GM23338 (cell line): ENCODE measurements at regions not wholly inside any gene's neighbourhood (a gene's known extent, or its start where the extent isn't known, plus 50 kb on each side); places are given as distances from the start of the nearest gene placed in this dataset.

Experiments used
- ATAC-seq: fragments of 200-7000 bp; cut with Tn5 transposase; 3 replicates; pipeline ENCODE4 v1.9.1; 2020
- DNase-seq: peaks from one replicate; pipeline ENCODE4 v3.0.0-alpha.2; 2015; ENCODE audit warnings: low spot score
- H2AFZ ChIP-seq: fragments of 200-600 bp; sonication (generic); 2 replicates; pipeline ENCODE4 v1.8.0; 2016; ENCODE audit warnings: antibody characterized with exemption, mild to moderate bottlenecking, moderate library complexity
- H3F3A ChIP-seq: fragments of 200-600 bp; sonication (generic); replicated peaks from 2 replicates; pipeline ENCODE4 v1.8.0; 2017; ENCODE audit warnings: antibody characterized with exemption, mixed run types, low read depth
- H3K27ac ChIP-seq: fragments of 200-600 bp; sonication (generic); 2 replicates; pipeline ENCODE4 v1.6.1; 2016; ENCODE audit warnings: low read depth
- H3K27me3 ChIP-seq: fragments of 200-600 bp; sonication (generic); 2 replicates; pipeline ENCODE4 v1.8.0; 2016; ENCODE audit warnings: mild to moderate bottlenecking, mixed run types, moderate library complexity; ENCODE audit not compliant: insufficient read depth
- H3K36me3 ChIP-seq: fragments of 200-600 bp; sonication (generic); 2 replicates; pipeline ENCODE4 v1.8.0; 2016; ENCODE audit warnings: mild to moderate bottlenecking; ENCODE audit not compliant: insufficient read depth
- H3K4me1 ChIP-seq: fragments of 200-600 bp; sonication (generic); 2 replicates; pipeline ENCODE4 v1.8.0; 2016; ENCODE audit warnings: mild to moderate bottlenecking, moderate library complexity; ENCODE audit not compliant: insufficient read depth
- H3K4me2 ChIP-seq: fragments of 200-600 bp; sonication (generic); 2 replicates; pipeline ENCODE4 v1.7.1; 2017; ENCODE audit warnings: mixed run types
- H3K4me3 ChIP-seq: fragments of 200-600 bp; sonication (generic); 2 replicates; pipeline ENCODE4 v1.6.1; 2016; ENCODE audit warnings: mixed run types
- H3K79me2 ChIP-seq: fragments of 200-600 bp; sonication (generic); replicated peaks from 2 replicates; pipeline ENCODE4 v1.8.0; 2017; ENCODE audit warnings: mild to moderate bottlenecking; ENCODE audit not compliant: insufficient read depth
- H3K9me2 ChIP-seq: fragments of 200-600 bp; sonication (generic); 2 replicates; pipeline ENCODE4 v1.8.0; 2017; ENCODE audit not compliant: insufficient read depth
- H4K20me1 ChIP-seq: fragments of 200-600 bp; sonication (generic); replicated peaks from 2 replicates; pipeline ENCODE4 v1.8.0; 2017; ENCODE audit warnings: mild to moderate bottlenecking; ENCODE audit not compliant: insufficient read depth
- H3K27ac Mint-ChIP-seq: 2 replicates; pipeline ENCODE4 v1.8.0; 2020; ENCODE audit warnings: inconsistent platforms, mild to moderate bottlenecking, moderate library complexity, mixed read lengths
- H3K27me3 Mint-ChIP-seq: 3 replicates; pipeline ENCODE4 v1.8.0; 2022; ENCODE audit warnings: low read depth, mild to moderate bottlenecking, moderate library complexity, mixed read lengths, inconsistent platforms; ENCODE audit not compliant: insufficient read depth, poor library complexity
- H3K36me3 Mint-ChIP-seq: 3 replicates; pipeline ENCODE4 v1.8.0; 2021; ENCODE audit warnings: low read depth, mild to moderate bottlenecking, inconsistent platforms, moderate library complexity, mixed read lengths
- H3K4me1 Mint-ChIP-seq: 3 replicates; pipeline ENCODE4 v1.8.0; 2020; ENCODE audit warnings: mild to moderate bottlenecking, inconsistent platforms, mixed read lengths
- H3K4me3 Mint-ChIP-seq: 3 replicates; pipeline ENCODE4 v1.8.0; 2021; ENCODE audit warnings: moderate library complexity, mild to moderate bottlenecking, inconsistent platforms, mixed read lengths
- H3K9me3 Mint-ChIP-seq: 3 replicates; pipeline ENCODE4 v1.8.0; 2020; ENCODE audit warnings: moderate library complexity, mild to moderate bottlenecking, inconsistent platforms, mixed read lengths
- CREB1 ChIP-seq: fragments of 250-450 bp; sonication (Bioruptor Pico); IDR thresholded peaks from 2 replicates; pipeline ENCODE4 v1.5.0; 2020; ENCODE audit warnings: low read depth, mild to moderate bottlenecking, moderate library complexity
- EZH2phosphoT487 ChIP-seq: fragments of 200-600 bp; sonication (generic); IDR thresholded peaks from one replicate; pipeline ENCODE4 v1.8.1; 2018; ENCODE audit warnings: antibody characterized with exemption; ENCODE audit not compliant: unreplicated experiment
- JUNB ChIP-seq: IDR thresholded peaks from one replicate; pipeline ENCODE4 v1.6.1; 2016; ENCODE audit warnings: antibody characterized with exemption; ENCODE audit not compliant: unreplicated experiment
- POLR2AphosphoS5 ChIP-seq: IDR thresholded peaks from 2 replicates; pipeline ENCODE4 v1.6.1; 2016; ENCODE audit warnings: antibody characterized with exemption, low read depth
- STAT1 ChIP-seq: IDR thresholded peaks from one replicate; pipeline ENCODE4 v1.6.1; 2016; ENCODE audit warnings: antibody characterized with exemption; ENCODE audit not compliant: unreplicated experiment
- ZNF114 ChIP-seq: fragments of 250-450 bp; sonication (Bioruptor Pico); IDR thresholded peaks from 2 replicates; pipeline ENCODE4 v1.5.0; 2020; ENCODE audit warnings: mild to moderate bottlenecking, moderate library complexity
- ZNF462 ChIP-seq: fragments of 250-450 bp; sonication (Bioruptor Pico); IDR thresholded peaks from 2 replicates; pipeline ENCODE4 v1.5.0; 2020; ENCODE audit warnings: mild to moderate bottlenecking, moderate library complexity
- TF ChIP-seq, protein P1 (sequence below), 2 experiments: fragments of 200-600 bp in 1 of 2; sonication (generic) in 1 of 2; conservative IDR thresholded peaks; 2 replicates each; pipeline versions ENCODE4 v1.5.1 to v1.6.1; 2016 to 2017; ENCODE audit warnings: antibody characterized with exemption in 2 of 2, low read depth in 2 of 2, mild to moderate bottlenecking in 2 of 2, moderate library complexity in 1 of 2

GRCh38 chr14:96944297-96944696, 147.1 kb downstream of the VRK1 start (continued):
- TF ChIP-seq ZNF462 (CRISPR knock-in tag) (no peak), EZH2phosphoT487 (no peak), CREB1 (CRISPR knock-in tag) (no peak), POLR2AphosphoS5 (no peak)
- TF ChIP-seq, protein P1, sequence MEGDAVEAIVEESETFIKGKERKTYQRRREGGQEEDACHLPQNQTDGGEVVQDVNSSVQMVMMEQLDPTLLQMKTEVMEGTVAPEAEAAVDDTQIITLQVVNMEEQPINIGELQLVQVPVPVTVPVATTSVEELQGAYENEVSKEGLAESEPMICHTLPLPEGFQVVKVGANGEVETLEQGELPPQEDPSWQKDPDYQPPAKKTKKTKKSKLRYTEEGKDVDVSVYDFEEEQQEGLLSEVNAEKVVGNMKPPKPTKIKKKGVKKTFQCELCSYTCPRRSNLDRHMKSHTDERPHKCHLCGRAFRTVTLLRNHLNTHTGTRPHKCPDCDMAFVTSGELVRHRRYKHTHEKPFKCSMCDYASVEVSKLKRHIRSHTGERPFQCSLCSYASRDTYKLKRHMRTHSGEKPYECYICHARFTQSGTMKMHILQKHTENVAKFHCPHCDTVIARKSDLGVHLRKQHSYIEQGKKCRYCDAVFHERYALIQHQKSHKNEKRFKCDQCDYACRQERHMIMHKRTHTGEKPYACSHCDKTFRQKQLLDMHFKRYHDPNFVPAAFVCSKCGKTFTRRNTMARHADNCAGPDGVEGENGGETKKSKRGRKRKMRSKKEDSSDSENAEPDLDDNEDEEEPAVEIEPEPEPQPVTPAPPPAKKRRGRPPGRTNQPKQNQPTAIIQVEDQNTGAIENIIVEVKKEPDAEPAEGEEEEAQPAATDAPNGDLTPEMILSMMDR (conservative IDR thresholded peaks at IDR 0.05; ENCODE audit: low read depth in 2 of 2), result no peak

GRCh38 chr14:96945721-96946120, 148.5 kb downstream of the VRK1 start:
- no peaks in the 10 kb centered on the region for H4K20me1 ChIP-seq
- H3K79me2 ChIP-seq, result no peaks in the 10 kb centered on the region
- H2AFZ ChIP-seq, result no peak overlapping the region
- no peaks in the 10 kb centered on the region for H3K4me1 ChIP-seq
- Mint-ChIP-seq H3K9me3 (no peaks in the 10 kb centered on the region), H3K27ac (no peak overlapping the region), H3K36me3 (peaks cover 2% of the 10 kb centered on the region; the same call in 1 of the 3 replicates), H3K4me3 (no peak overlapping the region), H3K27me3 (peaks cover 5% of the 10 kb centered on the region), H3K4me1 (peaks cover 8% of the 10 kb centered on the region; the same call in 2 of the 3 replicates)
- no peaks in the 10 kb centered on the region for H3F3A ChIP-seq
- no peak for ATAC-seq
- no peaks in the 10 kb centered on the region for H3K27me3 ChIP-seq
- no peaks in the 10 kb centered on the region for H3K9me2 ChIP-seq
- no peak overlapping the region for H3K4me2 ChIP-seq
- H3K27ac ChIP-seq, result no peak overlapping the region
- no peaks in the 10 kb centered on the region for H3K36me3 ChIP-seq
- no peak overlapping the region for H3K4me3 ChIP-seq
- DNase-seq, result no peak
- TF ChIP-seq JUNB (no peak), ZNF114 (CRISPR knock-in tag) (no peak), STAT1 (no peak)
